ENCODE measurements at regions not wholly inside any gene's neighbourhood (a gene's known extent, or its start where the extent isn't known, plus 50 kb on each side); places are given as distances from the start of the nearest gene placed in this dataset.

GRCh38 chr7:131097662-131098376 lies 229.9 kb upstream of the MKLN1 start:
- no peak for TF ChIP-seq ZNF19 (tag by site-specific recombination; IDR thresholded peaks at IDR 0.05; ENCODE audit: low read depth)
- TF ChIP-seq, protein P1, sequence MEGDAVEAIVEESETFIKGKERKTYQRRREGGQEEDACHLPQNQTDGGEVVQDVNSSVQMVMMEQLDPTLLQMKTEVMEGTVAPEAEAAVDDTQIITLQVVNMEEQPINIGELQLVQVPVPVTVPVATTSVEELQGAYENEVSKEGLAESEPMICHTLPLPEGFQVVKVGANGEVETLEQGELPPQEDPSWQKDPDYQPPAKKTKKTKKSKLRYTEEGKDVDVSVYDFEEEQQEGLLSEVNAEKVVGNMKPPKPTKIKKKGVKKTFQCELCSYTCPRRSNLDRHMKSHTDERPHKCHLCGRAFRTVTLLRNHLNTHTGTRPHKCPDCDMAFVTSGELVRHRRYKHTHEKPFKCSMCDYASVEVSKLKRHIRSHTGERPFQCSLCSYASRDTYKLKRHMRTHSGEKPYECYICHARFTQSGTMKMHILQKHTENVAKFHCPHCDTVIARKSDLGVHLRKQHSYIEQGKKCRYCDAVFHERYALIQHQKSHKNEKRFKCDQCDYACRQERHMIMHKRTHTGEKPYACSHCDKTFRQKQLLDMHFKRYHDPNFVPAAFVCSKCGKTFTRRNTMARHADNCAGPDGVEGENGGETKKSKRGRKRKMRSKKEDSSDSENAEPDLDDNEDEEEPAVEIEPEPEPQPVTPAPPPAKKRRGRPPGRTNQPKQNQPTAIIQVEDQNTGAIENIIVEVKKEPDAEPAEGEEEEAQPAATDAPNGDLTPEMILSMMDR (tag by site-specific recombination; IDR thresholded peaks at IDR 0.05) = no peak
- no peak for TF ChIP-seq ZNF830 (tag by site-specific recombination; IDR thresholded peaks at IDR 0.05; ENCODE audit: low read depth)
- TF ChIP-seq ZNF510 (tag by site-specific recombination; IDR thresholded peaks at IDR 0.05; ENCODE audit: insufficient replicate concordance) = no peak

Measured in HEK293 (cell line).